Glomerular endothelial cell (primary cell): ENCODE measurements at regions not wholly inside any gene's neighbourhood (a gene's known extent, or its start where the extent isn't known, plus 50 kb on each side); places are given as distances from the start of the nearest gene placed in this dataset.

Source experiments
- DNase-seq: peaks from one replicate; pipeline ENCODE4 v3.0.0-alpha.2; 2011; ENCODE audit warnings: low read depth, low spot score; ENCODE audit errors: extremely low read depth

DNA sequence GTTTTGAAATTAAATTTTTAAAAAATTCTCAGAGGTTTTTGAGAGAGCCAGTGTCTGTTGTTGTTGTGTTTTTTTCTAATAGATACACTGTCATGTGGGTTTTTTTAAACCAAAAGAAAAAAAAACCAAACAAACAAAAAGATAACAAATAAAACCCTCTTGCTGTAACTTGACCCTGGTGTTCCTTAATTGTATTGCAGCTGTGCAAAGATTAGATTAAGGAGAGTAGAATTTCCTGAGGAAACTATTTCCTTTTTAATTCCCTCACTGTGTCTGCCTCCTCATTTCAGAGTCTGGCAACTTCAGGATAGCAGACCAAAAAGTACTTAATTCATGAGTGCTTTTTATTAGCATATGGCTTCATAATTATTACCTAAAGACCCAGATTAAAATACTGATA is 281.9 kb downstream of the EPM2A start:
- DNase-seq, result no peak

DNA sequence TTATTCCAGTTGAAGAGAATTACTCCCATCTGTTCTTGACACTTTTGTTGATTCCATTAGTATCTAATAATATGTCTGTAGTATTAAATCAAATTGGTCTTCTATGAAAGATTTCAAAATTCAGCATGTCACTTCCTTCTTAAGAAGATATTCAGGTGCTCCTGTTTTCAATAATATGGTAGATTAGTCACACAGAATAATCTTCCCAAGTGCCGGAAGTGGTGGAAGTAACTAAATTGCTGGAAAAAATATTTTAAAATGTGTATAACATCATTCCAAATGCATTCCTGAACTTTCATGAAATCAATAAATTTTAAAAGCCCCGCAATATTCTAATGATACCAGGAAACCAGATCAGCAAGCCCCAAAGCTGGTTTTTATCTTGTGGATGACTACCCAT is 281.3 kb downstream of the EPM2A start:
- DNase-seq, result no peak

DNA sequence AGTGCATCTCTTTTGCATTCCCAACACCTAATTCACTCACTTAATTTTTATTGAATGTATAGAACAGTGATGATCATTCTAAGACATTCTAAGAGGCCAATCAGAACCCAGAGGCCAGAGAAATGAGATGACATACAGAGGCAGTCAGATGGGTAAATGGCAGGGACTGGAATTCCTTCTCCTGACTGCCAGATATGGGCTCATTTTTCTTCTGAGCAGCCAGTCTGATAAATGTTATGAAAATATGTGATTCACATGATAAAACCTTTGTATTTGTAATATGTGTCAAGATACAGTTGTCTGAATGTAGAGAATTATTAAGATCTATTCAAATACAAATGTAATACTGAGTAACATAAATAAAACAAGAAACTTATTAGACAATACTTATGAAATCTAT is 277.8 kb downstream of the EPM2A start:
- no peak for DNase-seq

GRCh38 chr6:145468534-145468933 is 266.8 kb downstream of the EPM2A start:
- no peak for DNase-seq

GRCh38 chr6:145469021-145469420 is 266.3 kb downstream of the EPM2A start:
- no peak for DNase-seq

DNA sequence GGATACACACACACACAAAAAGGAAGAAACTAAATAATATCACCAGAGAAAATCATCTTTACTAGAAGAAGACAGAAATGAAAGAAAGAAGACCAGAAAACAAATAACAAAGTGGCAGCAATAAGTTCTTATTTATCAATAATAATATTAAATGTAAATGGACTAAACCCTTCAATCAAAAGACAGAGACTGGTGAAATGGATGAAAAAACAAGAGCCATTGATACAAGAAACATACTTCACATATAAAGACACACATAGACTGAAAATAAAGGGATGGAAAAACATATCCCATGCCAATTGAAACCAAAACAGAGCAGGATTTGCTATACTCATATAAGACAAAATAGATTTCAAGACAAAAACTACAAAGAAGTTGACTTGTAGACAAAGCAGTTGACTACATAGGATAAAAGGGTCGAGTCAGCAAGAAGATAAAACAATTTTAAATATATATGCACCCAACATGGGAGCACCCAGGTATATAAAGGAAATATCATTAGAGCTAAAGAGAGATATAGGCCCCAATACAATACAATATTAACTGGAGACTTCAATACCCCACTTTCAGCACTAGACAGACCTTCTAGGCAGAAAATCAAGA is 259.4 kb downstream of the EPM2A start:
- no peak for DNase-seq

DNA sequence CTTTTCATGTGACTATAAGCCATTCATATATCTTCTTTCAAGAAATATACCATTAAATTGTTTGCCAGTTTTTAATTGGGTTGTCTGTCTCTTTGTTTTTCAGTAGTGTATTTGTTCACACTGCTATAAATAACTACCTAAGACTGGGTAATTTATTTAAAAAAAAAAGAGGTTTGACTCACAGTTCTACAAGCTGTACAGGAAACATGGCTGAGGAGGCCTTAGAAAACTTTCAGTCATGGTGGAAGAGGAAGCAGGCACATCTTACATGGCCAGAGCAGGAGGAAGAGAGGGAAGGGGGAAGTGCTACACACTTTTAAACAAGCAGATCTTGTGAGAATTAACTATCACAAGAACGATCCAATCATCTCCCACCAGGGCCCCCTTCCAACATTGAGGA is 255.3 kb downstream of the EPM2A start:
- DNase-seq, result no peak

GRCh38 chr6:145483191-145483996 is 251.9 kb downstream of the EPM2A start:
- no peak for DNase-seq

DNA sequence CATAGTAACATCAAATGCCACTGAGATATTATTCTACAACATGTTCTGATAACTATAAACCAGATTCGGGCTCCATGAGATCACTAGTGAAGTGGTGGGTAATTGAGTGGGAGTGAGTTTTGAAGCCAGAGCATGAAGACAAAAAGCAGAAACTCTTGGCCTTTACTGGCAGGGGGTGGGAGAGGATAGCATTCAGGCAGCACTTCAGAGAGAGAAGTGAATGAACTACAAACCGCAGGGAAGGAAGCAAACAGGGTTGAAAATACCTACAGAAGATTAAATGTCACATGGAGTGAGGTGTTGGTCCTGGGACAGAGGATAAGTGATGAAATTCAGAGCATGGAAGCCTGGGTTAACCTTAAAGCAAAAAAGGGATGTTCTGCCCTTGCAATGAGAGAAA is 250.0 kb downstream of the EPM2A start:
- no peak for DNase-seq

GRCh38 chr6:145486306-145486705 is 249.0 kb downstream of the EPM2A start:
- DNase-seq, result no peak

DNA sequence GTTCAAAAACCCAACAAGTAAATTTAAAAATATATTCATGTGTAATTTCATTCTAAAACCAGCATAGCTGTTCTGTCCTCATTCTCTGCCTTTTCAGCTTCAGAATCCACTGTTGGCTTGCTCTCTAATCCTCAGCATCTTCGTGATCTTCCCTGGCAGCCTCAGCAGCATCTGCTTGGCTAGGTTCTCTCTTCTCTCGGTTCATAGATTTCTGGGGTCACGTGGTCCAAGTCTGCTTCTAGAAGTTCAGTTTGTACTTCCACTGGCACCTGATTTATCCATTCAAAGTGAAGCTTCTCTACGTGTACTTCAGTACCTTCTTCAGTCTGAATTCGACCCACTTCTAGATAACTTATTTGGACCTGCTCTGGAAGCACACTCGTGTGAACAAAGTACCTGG is 245.7 kb downstream of the EPM2A start:
- DNase-seq, result no peak

GRCh38 chr6:145490068-145490467 is 245.3 kb downstream of the EPM2A start:
- no peak for DNase-seq

DNA sequence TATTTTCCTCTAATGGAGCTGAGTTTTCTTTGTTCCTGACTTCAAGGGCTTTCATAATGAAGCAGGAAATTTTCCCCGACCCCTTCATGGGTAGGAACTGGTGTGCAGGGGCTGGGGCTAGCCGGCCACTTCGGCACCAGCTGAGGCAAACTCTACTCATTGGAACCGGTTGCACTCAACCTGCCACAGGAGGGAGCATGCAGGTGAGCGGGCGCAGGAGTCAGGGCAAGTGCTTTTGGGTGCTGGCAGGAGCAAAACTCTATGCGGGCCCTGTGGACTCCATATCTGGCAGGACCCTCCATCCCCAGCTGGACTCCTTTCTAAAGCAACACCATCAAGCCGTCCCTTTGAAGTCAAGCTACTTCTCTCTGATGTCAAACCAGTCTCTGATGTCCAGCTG is 244.2 kb downstream of the EPM2A start:
- DNase-seq, result no peak

GRCh38 chr6:145497006-145497405 is 238.3 kb downstream of the EPM2A start:
- no peak for DNase-seq

- no peak for DNase-seq
Measured at GRCh38 chr6:145498425-145498824, 236.9 kb downstream of the EPM2A start.

- no peak for DNase-seq
Measured at GRCh38 chr6:145502416-145502815, 232.9 kb downstream of the EPM2A start.

- no peak for DNase-seq
Measured at GRCh38 chr6:145506136-145506535, 229.2 kb downstream of the EPM2A start.

- no peak for DNase-seq
Measured at GRCh38 chr6:145506565-145506964, 228.8 kb downstream of the EPM2A start.

- no peak for DNase-seq
Measured at GRCh38 chr6:145507239-145507638, 228.1 kb downstream of the EPM2A start.

DNA sequence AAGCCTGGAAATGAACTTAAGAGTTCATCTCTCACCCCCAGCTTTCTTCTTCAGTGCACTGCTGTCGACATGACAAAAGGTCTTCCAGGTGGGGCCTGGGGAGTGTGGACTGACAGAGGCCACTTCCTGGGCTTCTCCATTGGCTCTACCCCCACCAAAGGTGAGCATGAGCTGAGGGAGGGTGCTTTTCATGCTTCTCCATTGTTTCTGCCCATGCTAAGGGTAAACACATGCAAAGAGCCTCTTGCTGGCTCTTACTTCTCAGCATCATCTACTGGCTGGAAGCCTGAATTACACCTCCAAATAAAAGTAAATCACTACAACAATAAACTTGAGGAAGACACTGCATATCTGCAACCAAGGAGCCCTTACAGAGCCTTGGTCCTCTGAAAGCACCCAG is 227.2 kb downstream of the EPM2A start:
- no peak for DNase-seq

- DNase-seq, result no peak
Measured at GRCh38 chr6:145517492-145517891, 217.8 kb downstream of the EPM2A start.

DNA sequence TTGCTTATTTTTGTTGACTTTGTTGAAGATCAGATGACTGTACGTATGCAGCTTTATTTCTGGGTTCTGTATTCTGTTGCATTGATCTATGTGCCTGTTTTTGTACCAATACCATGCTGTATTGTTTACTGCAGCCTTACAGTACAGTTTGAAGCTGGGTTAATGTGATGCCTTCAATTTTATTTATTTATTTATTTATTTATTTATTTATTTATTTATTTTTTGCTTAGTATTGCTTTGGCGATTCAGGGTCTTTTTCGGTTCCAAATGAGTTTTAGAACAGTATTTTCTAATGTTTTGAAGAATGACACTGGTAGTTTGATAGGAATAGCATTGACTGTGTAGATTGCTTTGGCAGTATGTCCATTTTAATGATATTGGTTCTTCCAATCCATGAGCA is 210.3 kb downstream of the EPM2A start:
- DNase-seq, result no peak

GRCh38 chr6:145529582-145529981 is 205.7 kb downstream of the EPM2A start:
- DNase-seq, result no peak
